Dendritic cell treated with granulocyte-macrophage colony-stimulating factor and Interleukin-4, amounts not matched to agents 40 ng/mL and 50 ng/mL, for 4 days (primary cell): ENCODE measurements at regions not wholly inside any gene's neighbourhood (a gene's known extent, or its start where the extent isn't known, plus 50 kb on each side); places are given as distances from the start of the nearest gene placed in this dataset.
"Not testable (repeated sequence)": the region's sequence is repeated elsewhere in the genome, so short reads cannot be mapped to it uniquely, and the experiment has no call there.

Source experiments
- H3K27ac Mint-ChIP-seq: one replicate; pipeline ENCODE4 v1.8.0; 2022; ENCODE audit warnings: mild to moderate bottlenecking, mixed read lengths
- H3K27me3 Mint-ChIP-seq: one replicate; pipeline ENCODE4 v1.8.0; 2022; ENCODE audit warnings: mild to moderate bottlenecking, mixed read lengths
- H3K36me3 Mint-ChIP-seq: one replicate; pipeline ENCODE4 v1.8.0; 2022; ENCODE audit warnings: low read depth, mixed read lengths
- H3K4me1 Mint-ChIP-seq: one replicate; pipeline ENCODE4 v1.8.0; 2022; ENCODE audit warnings: low read depth, mixed read lengths
- H3K4me3 Mint-ChIP-seq: one replicate; pipeline ENCODE4 v1.8.0; 2022; ENCODE audit warnings: mild to moderate bottlenecking, moderate library complexity, mixed read lengths
- H3K9me3 Mint-ChIP-seq: one replicate; pipeline ENCODE4 v1.8.0; 2022; ENCODE audit warnings: mixed read lengths
- intact Hi-C: fragments of 100-400 bp; cut with micrococcal nuclease; formaldehyde crosslinking; loops from one replicate; pipeline ENCODE4 v1.15.0; 2022

DNA sequence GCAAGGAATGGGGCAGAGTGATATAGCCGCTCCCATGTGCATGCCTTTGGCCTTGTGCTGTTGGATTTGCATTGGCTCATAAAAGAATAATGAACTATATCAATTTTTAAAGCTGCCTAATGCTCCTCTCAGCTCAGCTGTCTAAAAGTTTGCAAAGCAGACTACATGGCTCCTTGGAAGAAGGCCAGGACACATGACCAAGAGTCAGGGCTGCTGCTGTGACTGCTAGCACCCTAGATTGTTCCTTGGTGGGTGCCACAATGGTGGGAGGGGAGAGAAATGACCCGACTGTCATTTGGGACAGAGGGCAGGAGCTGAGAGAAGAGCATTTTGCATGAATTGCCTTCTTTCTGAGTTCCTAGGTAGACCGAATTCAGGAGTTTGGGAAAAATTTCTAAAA, 307.9 kb downstream of the PDCD6IP start:
- no peaks in the 10 kb centered on the region for H3K27me3 Mint-ChIP-seq
- H3K4me3 Mint-ChIP-seq = no peak overlapping the region
- H3K4me1 Mint-ChIP-seq = peaks cover 9% of the 10 kb centered on the region
- H3K36me3 Mint-ChIP-seq = no peaks in the 10 kb centered on the region
- H3K27ac Mint-ChIP-seq = no peak overlapping the region
- intact Hi-C loops = no loop called here
- H3K9me3 Mint-ChIP-seq = no peaks in the 10 kb centered on the region

DNA sequence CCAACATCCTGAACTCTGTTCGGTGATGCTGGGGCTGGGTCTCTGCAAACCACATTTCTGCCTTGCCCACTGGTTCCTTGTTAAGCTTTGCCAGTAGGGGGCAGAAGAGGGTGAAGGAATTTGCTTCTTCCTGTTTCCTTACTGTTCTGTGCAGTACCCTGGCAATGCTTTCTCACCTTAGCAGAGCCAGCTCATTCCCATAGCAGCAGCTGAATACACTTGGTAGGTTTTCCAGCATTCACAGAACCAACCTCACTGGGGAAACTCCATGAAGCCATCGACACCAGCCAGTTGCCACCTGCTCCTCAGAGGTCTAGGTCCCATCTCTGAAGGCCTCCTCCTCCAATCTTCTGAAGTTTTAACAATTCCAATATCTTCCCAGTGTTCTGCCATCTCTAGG, 308.4 kb downstream of the PDCD6IP start:
- intact Hi-C loops = no loop called here
- Mint-ChIP-seq H3K9me3 (no peaks in the 10 kb centered on the region), H3K36me3 (no peaks in the 10 kb centered on the region), H3K27me3 (no peaks in the 10 kb centered on the region), H3K4me3 (no peak overlapping the region), H3K27ac (no peak overlapping the region), H3K4me1 (peaks cover 9% of the 10 kb centered on the region)

- peaks cover 9% of the 10 kb centered on the region for H3K4me1 Mint-ChIP-seq
- no peaks in the 10 kb centered on the region for H3K36me3 Mint-ChIP-seq
- no peak overlapping the region for H3K27ac Mint-ChIP-seq
- H3K4me3 Mint-ChIP-seq = no peak overlapping the region
- H3K9me3 Mint-ChIP-seq = no peaks in the 10 kb centered on the region
- intact Hi-C loops = loop anchor here (2.0 kb wide), 1 partner anchor 577 kb away; no protein-coding TSS in a partner anchor
- H3K27me3 Mint-ChIP-seq = no peaks in the 10 kb centered on the region
Measured at GRCh38 chr3:34107669-34108068, 309.2 kb downstream of the PDCD6IP start.

DNA sequence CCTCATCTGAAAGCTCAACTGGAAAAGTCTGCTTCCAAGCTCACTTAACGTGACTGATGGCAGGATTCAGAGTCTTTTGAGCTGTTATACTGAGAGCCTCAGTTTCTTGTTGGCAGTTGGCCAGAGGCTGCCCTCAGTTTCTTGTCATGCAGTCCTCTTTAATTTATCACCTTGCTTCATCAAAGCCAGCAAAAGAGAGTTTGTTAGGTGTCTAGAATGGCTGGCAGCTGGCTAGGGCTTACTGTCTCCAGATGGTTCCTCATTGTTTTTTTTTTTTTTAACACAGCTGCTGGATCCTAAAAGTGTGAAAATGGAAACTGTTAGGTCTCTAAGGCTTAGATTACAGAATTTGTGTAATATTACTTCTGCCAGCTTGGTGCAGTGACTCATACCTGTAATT, 310.6 kb downstream of the PDCD6IP start:
- Mint-ChIP-seq H3K27me3 (no peaks in the 10 kb centered on the region), H3K9me3 (no peaks in the 10 kb centered on the region), H3K27ac (no peak overlapping the region), H3K4me1 (peaks cover 9% of the 10 kb centered on the region), H3K36me3 (no peaks in the 10 kb centered on the region), H3K4me3 (no peak overlapping the region)
- intact Hi-C loops = loop anchor here (2.0 kb wide), 1 partner anchor 576 kb away; no protein-coding TSS in a partner anchor

DNA sequence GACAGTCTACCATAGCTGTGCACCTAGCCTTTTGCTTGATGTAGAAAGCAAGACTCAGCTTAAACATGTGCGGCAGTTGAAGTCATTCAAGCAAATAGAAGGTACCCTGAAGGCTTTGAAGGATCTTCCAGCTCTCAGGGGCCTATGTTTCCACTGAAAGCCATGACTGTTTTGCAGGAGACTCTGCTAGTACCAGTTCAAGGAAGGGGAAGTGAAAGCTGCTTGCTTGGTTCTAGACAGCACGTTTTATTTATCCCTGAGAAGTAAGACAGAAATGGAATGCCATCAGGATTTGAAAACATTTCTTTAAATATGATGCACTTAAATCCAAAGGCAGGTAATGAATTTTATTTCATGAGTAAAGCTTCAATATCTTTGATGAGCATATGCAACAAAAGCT, 311.4 kb downstream of the PDCD6IP start:
- Mint-ChIP-seq H3K27ac (no peak overlapping the region), H3K27me3 (no peaks in the 10 kb centered on the region), H3K4me1 (peaks cover 9% of the 10 kb centered on the region), H3K36me3 (no peaks in the 10 kb centered on the region), H3K9me3 (peaks cover under 1% of the 10 kb centered on the region), H3K4me3 (no peak overlapping the region)
- intact Hi-C loops = loop anchor here (2.0 kb wide), 1 partner anchor 575 kb away; no protein-coding TSS in a partner anchor

DNA sequence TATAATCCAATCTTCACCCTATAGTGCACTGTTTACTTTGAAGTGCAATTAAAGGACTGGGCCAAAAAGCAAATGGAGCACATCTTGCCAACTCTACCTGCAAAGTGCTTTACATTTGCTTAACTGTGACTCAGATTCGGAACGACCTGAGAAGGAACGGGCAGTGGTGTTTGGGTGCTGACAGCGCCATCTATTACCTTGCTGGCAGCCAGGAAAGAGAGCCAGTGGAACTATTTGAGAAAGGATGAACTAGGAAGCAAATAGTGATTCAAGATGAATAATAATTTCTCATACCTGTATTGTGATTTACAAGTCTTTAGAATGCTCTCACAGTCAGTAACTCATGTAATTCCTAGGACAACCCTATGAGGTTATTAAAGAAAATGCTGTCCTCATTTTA, 312.9 kb downstream of the PDCD6IP start:
- H3K27ac Mint-ChIP-seq = no peak overlapping the region
- no peaks in the 10 kb centered on the region for H3K27me3 Mint-ChIP-seq
- H3K36me3 Mint-ChIP-seq = no peaks in the 10 kb centered on the region
- peaks cover 14% of the 10 kb centered on the region for H3K9me3 Mint-ChIP-seq
- H3K4me3 Mint-ChIP-seq = no peak overlapping the region
- H3K4me1 Mint-ChIP-seq = peaks cover 9% of the 10 kb centered on the region
- intact Hi-C loops = no loop called here

DNA sequence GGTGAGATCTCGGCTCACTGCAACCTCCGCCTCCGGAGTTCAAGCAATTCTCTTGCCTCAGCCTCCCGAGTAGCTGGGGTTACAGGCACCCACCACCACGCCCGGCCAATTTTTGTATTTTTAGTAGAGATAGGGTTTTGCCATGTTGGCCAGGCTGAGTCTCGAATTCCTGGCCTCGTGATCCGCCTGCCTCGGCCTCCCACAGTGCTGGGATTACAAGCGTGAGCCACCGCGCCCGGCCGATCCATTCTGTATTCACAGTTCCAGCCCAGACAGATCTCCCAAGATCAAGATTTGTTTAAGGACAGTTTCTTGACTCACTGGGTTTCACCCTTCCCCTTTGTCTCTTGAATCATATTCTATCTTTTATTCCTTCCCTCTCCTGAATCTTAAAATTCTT, 313.8 kb downstream of the PDCD6IP start:
- H3K4me1 Mint-ChIP-seq, H3K36me3 Mint-ChIP-seq, H3K27ac Mint-ChIP-seq, intact Hi-C loops, H3K4me3 Mint-ChIP-seq, H3K27me3 Mint-ChIP-seq: not testable (repeated sequence)
- peaks cover 14% of the 10 kb centered on the region for H3K9me3 Mint-ChIP-seq

DNA sequence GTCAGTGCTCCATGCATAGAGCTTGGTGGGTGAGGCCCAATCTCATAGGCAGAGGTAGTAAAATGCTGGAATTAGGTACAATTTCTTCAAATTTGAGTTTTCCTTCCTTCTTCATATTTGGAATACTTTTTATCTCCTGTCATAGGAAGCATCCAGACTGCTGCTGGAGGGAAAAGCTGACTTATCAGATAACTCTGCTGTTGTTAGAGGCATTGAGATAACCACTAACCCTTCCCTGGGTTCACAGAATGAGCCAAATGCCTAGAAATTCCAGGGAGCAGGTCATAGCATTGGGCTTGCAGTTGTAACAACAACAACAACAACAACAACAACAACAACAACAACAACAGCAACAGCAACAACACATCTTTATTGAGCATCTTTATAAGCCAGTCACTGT, 332.7 kb downstream of the PDCD6IP start:
- intact Hi-C loops = no loop called here
- H3K27me3 Mint-ChIP-seq = no peaks in the 10 kb centered on the region
- peaks cover 9% of the 10 kb centered on the region for H3K4me1 Mint-ChIP-seq
- no peaks in the 10 kb centered on the region for H3K36me3 Mint-ChIP-seq
- H3K27ac Mint-ChIP-seq = no peak overlapping the region
- no peak overlapping the region for H3K4me3 Mint-ChIP-seq
- peaks cover 22% of the 10 kb centered on the region for H3K9me3 Mint-ChIP-seq

DNA sequence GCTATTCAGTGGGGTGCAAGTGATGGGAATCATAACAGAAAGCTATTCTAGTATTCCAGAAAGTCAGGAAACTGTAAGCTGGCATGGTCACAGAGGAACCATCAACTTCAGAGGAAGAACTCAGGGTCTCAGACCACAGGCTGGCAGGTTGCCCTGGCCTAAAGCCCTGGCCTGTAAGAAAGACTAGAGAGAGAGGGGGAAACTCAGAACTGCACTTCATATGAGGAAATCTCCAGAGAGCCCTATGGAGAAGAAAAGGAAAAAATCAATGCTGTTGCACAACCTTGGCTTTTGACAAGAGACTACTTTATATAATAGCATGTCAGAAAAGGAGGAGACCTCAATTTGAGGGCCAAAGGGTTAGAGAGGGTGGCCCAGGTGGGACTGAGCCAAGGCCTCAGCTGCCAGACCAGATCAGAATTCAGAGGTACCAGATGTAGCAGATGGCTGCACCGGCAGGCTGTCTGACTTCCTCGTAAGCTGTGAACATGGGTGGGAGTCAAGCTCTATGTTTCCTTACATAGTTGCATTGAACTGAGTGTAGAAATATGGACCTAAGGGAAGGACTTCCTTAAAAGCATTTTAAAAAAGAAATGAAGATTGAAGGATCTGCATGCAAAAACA, 333.8 kb downstream of the PDCD6IP start:
- no peaks in the 10 kb centered on the region for H3K27me3 Mint-ChIP-seq
- no peak overlapping the region for H3K4me3 Mint-ChIP-seq
- H3K9me3 Mint-ChIP-seq = peaks cover 26% of the 10 kb centered on the region
- H3K36me3 Mint-ChIP-seq = no peaks in the 10 kb centered on the region
- H3K4me1 Mint-ChIP-seq = peaks cover 9% of the 10 kb centered on the region
- intact Hi-C loops = no loop called here
- H3K27ac Mint-ChIP-seq = no peak overlapping the region

GRCh38 chr3:34139566-34139965, 341.1 kb downstream of the PDCD6IP start:
- no peak overlapping the region for H3K4me3 Mint-ChIP-seq
- no peak overlapping the region for H3K27ac Mint-ChIP-seq
- peaks cover 18% of the 10 kb centered on the region for H3K4me1 Mint-ChIP-seq
- H3K27me3 Mint-ChIP-seq = no peaks in the 10 kb centered on the region
- intact Hi-C loops = no loop called here
- peaks cover 41% of the 10 kb centered on the region for H3K9me3 Mint-ChIP-seq
- H3K36me3 Mint-ChIP-seq = no peaks in the 10 kb centered on the region

DNA sequence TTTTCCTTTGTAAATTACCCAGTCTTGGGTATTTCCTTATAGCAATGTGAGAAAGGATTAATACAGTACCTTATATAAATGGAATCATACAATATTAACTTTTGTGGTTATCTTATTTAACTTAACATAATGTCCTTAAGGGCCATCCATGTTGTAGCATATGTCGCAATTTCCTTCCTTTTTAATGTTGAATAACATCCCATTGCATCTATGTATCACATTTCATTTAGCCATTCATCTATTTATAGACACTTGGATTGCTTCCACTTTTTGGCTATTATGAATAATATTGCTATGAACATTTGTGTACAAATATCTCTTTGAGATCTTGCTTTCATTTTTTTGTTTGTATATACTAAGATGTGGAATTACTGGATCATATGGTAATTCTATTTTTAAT, 342.2 kb downstream of the PDCD6IP start:
- H3K4me3 Mint-ChIP-seq = no peak overlapping the region
- no peaks in the 10 kb centered on the region for H3K36me3 Mint-ChIP-seq
- no peaks in the 10 kb centered on the region for H3K27me3 Mint-ChIP-seq
- H3K4me1 Mint-ChIP-seq = peaks cover 18% of the 10 kb centered on the region
- intact Hi-C loops = no loop called here
- peaks cover 35% of the 10 kb centered on the region for H3K9me3 Mint-ChIP-seq
- no peak overlapping the region for H3K27ac Mint-ChIP-seq

DNA sequence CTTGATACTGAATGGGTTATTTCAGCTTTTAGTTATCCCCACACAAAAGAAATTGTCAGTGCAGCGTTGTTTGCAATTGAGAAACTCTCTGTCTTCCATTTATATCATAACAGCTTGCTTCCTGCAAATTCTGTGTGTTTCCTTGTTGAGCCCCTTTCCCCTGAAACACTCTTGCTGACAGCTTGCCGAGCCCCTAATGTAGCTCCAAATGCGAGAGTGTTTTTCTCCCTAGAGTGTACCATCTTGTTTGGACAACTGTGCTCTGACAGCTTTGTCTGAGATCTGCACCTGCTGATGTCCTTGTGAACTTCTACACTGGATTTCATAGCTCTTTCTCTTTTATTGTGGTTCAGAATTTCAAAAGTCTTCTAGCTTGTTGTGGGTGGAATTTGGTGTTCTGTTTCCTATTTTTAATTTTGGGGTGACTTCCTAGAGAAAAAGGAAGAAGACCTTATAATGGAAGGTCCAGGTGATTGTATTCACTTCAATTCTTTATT, 343.5 kb downstream of the PDCD6IP start:
- Mint-ChIP-seq H3K4me3 (no peak overlapping the region), H3K36me3 (no peaks in the 10 kb centered on the region), H3K9me3 (peaks cover 27% of the 10 kb centered on the region), H3K27me3 (no peaks in the 10 kb centered on the region), H3K4me1 (peaks cover 18% of the 10 kb centered on the region), H3K27ac (no peak overlapping the region)
- intact Hi-C loops = no loop called here

DNA sequence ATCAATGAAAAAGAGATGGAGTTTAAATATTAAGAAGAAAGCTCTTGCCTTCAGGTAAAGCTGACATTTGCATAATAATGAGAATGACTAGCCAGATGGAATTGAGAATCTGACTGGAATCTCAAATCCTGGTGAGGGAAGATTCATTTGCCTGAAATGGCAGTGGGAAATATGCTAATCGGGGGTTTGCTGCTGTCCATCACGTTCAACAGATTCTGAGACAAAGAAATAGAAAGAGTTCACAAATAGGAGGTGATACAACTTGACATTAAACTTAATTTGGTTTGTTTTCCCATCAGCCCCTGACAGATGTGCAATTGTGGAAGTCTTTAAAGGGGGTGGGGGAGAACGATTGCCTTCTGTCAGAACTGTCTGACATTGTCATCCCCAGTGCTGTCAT, 347.4 kb downstream of the PDCD6IP start:
- Mint-ChIP-seq H3K36me3 (no peaks in the 10 kb centered on the region), H3K4me3 (no peak overlapping the region), H3K9me3 (peaks cover 5% of the 10 kb centered on the region), H3K27me3 (no peaks in the 10 kb centered on the region), H3K4me1 (peaks cover 10% of the 10 kb centered on the region), H3K27ac (no peak overlapping the region)
- intact Hi-C loops = no loop called here

- no peaks in the 10 kb centered on the region for H3K27me3 Mint-ChIP-seq
- H3K4me1 Mint-ChIP-seq = peaks cover 7% of the 10 kb centered on the region
- H3K36me3 Mint-ChIP-seq = no peaks in the 10 kb centered on the region
- H3K27ac Mint-ChIP-seq = no peak overlapping the region
- no peak overlapping the region for H3K4me3 Mint-ChIP-seq
- peaks cover 5% of the 10 kb centered on the region for H3K9me3 Mint-ChIP-seq
- intact Hi-C loops = no loop called here
Measured at GRCh38 chr3:34146596-34146995, 348.2 kb downstream of the PDCD6IP start.

GRCh38 chr3:34150992-34151391, 352.6 kb downstream of the PDCD6IP start:
- Mint-ChIP-seq H3K36me3 (no peaks in the 10 kb centered on the region), H3K4me1 (no peaks in the 10 kb centered on the region), H3K27me3 (no peaks in the 10 kb centered on the region), H3K9me3 (no peaks in the 10 kb centered on the region), H3K4me3 (no peak overlapping the region), H3K27ac (no peak overlapping the region)
- intact Hi-C loops = no loop called here
